ENCODE measurements at regions not wholly inside any gene's neighbourhood (a gene's known extent, or its start where the extent isn't known, plus 50 kb on each side); places are given as distances from the start of the nearest gene placed in this dataset.

- DNase-seq: no peak
Measured at GRCh38 chr11:91742155-91742554, 482.5 kb upstream of the FAT3 start.

GRCh38 chr11:91731051-91731450 lies 493.6 kb upstream of the FAT3 start:
- DNase-seq: no peak

GRCh38 chr11:91730620-91731019 lies 494.0 kb upstream of the FAT3 start:
- no peak for DNase-seq

- DNase-seq: no peak
Measured at GRCh38 chr11:91730057-91730456, 494.6 kb upstream of the FAT3 start.

GRCh38 chr11:91717169-91717568 lies 507.4 kb upstream of the FAT3 start:
- no peak for DNase-seq

GRCh38 chr11:91707652-91708482 lies 516.8 kb upstream of the FAT3 start:
- DNase-seq: no peak

- no peak for DNase-seq
Measured at GRCh38 chr11:91703042-91703441, 521.6 kb upstream of the FAT3 start.

GRCh38 chr11:91700854-91701253 lies 523.8 kb upstream of the FAT3 start:
- no peak for DNase-seq

GRCh38 chr11:91698845-91699244 lies 525.8 kb upstream of the FAT3 start:
- no peak for DNase-seq

GRCh38 chr11:91694331-91694730 lies 530.3 kb upstream of the FAT3 start:
- DNase-seq: no peak

GRCh38 chr11:91691872-91692271 lies 532.7 kb upstream of the FAT3 start:
- DNase-seq: no peak

GRCh38 chr11:91688672-91689071 lies 535.9 kb upstream of the FAT3 start:
- no peak for DNase-seq

GRCh38 chr11:91686700-91687099 lies 537.9 kb upstream of the FAT3 start:
- no peak for DNase-seq

GRCh38 chr11:91686281-91686680 lies 538.3 kb upstream of the FAT3 start:
- no peak for DNase-seq

GRCh38 chr11:91673705-91674104 lies 550.9 kb upstream of the FAT3 start:
- DNase-seq: no peak

- no peak for DNase-seq
Measured at GRCh38 chr11:91664521-91664920, 560.1 kb upstream of the FAT3 start.

GRCh38 chr11:91660036-91660435 lies 564.6 kb upstream of the FAT3 start:
- DNase-seq: no peak

GRCh38 chr11:91654686-91655085 lies 569.9 kb upstream of the FAT3 start:
- DNase-seq: no peak

- no peak for DNase-seq
Measured at GRCh38 chr11:91653079-91653754, 571.4 kb upstream of the FAT3 start.

GRCh38 chr11:91650802-91651201 lies 573.8 kb upstream of the FAT3 start:
- no peak for DNase-seq

GRCh38 chr11:91641153-91641552 lies 583.5 kb upstream of the FAT3 start:
- DNase-seq: no peak

- no peak for DNase-seq
Measured at GRCh38 chr11:91639359-91639758, 585.3 kb upstream of the FAT3 start.

- no peak for DNase-seq
Measured at GRCh38 chr11:91630916-91631673, 593.5 kb upstream of the FAT3 start.

GRCh38 chr11:91625495-91625894 lies 599.1 kb upstream of the FAT3 start:
- DNase-seq: no peak
